Stomach (tissue), 8 donors: ENCODE measurements at regions not wholly inside any gene's neighbourhood (a gene's known extent, or its start where the extent isn't known, plus 50 kb on each side); places are given as distances from the start of the nearest gene placed in this dataset.

Source experiments
- DNase-seq, 2 donors: peaks; one replicate each; pipeline versions ENCODE4 v3.0.0 to v3.0.0-alpha.2; 2013 to 2019
- H3K27ac ChIP-seq, 5 donors: fragments of 200-600 bp in 4 of 5; sonication (generic) in 4 of 5; one replicate each; pipeline ENCODE4 v1.5.1; 2013 to 2019; ENCODE audit warnings: mild to moderate bottlenecking in 1 of 5, moderate library complexity in 1 of 5
- H3K27me3 ChIP-seq, 3 donors: fragments of 200-600 bp; sonication (generic); one replicate each; pipeline ENCODE4 v1.5.1; 2017 to 2019; ENCODE audit warnings: mixed run types in 1 of 3
- H3K36me3 ChIP-seq, 4 donors: fragments of 200-600 bp; sonication (generic); 1 replicate in 3 of 4; 2 replicates in 1 of 4; pipeline ENCODE4 v1.5.1; 2016 to 2019
- H3K4me1 ChIP-seq, 4 donors: fragments of 200-600 bp; sonication (generic); one replicate each; pipeline ENCODE4 v1.5.1; 2016 to 2019
- H3K4me3 ChIP-seq, 4 donors: fragments of 200-600 bp; sonication (generic) in 3 of 4; one replicate each; pipeline ENCODE4 v1.5.1; 2016 to 2019; ENCODE audit warnings: mild to moderate bottlenecking in 1 of 4
- H3K9me3 ChIP-seq, 4 donors: fragments of 200-600 bp; sonication (generic); one replicate each; pipeline ENCODE4 v1.5.1; 2016 to 2019
- EP300 ChIP-seq: sonication (generic); formaldehyde crosslinking; IDR thresholded peaks from one replicate; pipeline ENCODE4 v1.6.1; 2017; ENCODE audit warnings: antibody characterized with exemption
- POLR2A ChIP-seq, 4 donors: fragments of 450-650 bp; IDR thresholded peaks; one replicate each; pipeline ENCODE4 v1.6.1; 2016; ENCODE audit warnings: antibody characterized with exemption in 4 of 4, control low read depth in 2 of 4, mild to moderate bottlenecking in 1 of 4, moderate library complexity in 1 of 4
- POLR2AphosphoS5 ChIP-seq, 3 donors: sonication (generic); formaldehyde crosslinking; IDR thresholded peaks; one replicate each; pipeline ENCODE4 v1.6.1; 2016; ENCODE audit warnings: antibody characterized with exemption in 3 of 3
- WGBS, 5 donors: extraction: QIAGEN DNeasy Blood & Tissue Kit in 3 of 5; methylation state at CpG; one replicate each; pipeline versions ENCODE4 v1.1.5 to v1.1.7; 2013 to 2018; 5-methylcytosine and 5-hydroxymethylcytosine counted together
- intact Hi-C: fragments of 100-400 bp; cut with DNase I; formaldehyde crosslinking; loops from one replicate; pipeline ENCODE4 v1.15.1; 2023; ENCODE audit warnings: low total_unique reads
- TF ChIP-seq, protein P1 (sequence below), 7 experiments: fragments of 450-650 bp in 4 of 7; fragments of 200-600 bp in 3 of 7; sonication (generic) in 3 of 7; IDR thresholded peaks; one replicate each; pipeline ENCODE4 v1.5.1; 2016 to 2019; ENCODE audit warnings: antibody characterized with exemption in 7 of 7, control low read depth in 2 of 7, mild to moderate bottlenecking in 1 of 7
- donor health status: healthy with polysubstance abuse.
- donor health status: Bipolar disorder and iron deficiency.
- donor health status: healthy.

GRCh38 chr14:24708684-24709083 is 74.7 kb upstream of the GZMB start:
- no peak for DNase-seq
- TF ChIP-seq EP300 (no peak), POLR2A (IDR thresholded peaks at IDR 0.05) (no peak), POLR2AphosphoS5 (IDR thresholded peaks at IDR 0.05) (no peak)
- TF ChIP-seq, protein P1, sequence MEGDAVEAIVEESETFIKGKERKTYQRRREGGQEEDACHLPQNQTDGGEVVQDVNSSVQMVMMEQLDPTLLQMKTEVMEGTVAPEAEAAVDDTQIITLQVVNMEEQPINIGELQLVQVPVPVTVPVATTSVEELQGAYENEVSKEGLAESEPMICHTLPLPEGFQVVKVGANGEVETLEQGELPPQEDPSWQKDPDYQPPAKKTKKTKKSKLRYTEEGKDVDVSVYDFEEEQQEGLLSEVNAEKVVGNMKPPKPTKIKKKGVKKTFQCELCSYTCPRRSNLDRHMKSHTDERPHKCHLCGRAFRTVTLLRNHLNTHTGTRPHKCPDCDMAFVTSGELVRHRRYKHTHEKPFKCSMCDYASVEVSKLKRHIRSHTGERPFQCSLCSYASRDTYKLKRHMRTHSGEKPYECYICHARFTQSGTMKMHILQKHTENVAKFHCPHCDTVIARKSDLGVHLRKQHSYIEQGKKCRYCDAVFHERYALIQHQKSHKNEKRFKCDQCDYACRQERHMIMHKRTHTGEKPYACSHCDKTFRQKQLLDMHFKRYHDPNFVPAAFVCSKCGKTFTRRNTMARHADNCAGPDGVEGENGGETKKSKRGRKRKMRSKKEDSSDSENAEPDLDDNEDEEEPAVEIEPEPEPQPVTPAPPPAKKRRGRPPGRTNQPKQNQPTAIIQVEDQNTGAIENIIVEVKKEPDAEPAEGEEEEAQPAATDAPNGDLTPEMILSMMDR (IDR thresholded peaks at IDR 0.05) = no peak

GRCh38 chr14:24706351-24706750 is 72.4 kb upstream of the GZMB start:
- no peaks in the 10 kb centered on the region for H3K9me3 ChIP-seq
- H3K27ac ChIP-seq = no peak overlapping the region
- H3K27me3 ChIP-seq = no peaks in the 10 kb centered on the region
- H3K4me3 ChIP-seq = no peak overlapping the region
- H3K36me3 ChIP-seq = no peaks in the 10 kb centered on the region
- TF ChIP-seq POLR2A (IDR thresholded peaks at IDR 0.05) (no peak), POLR2AphosphoS5 (IDR thresholded peaks at IDR 0.05) (no peak), EP300 (no peak)
- TF ChIP-seq, protein P1 (IDR thresholded peaks at IDR 0.05) = no peak
- DNase-seq = no peak
- H3K4me1 ChIP-seq = no peaks in the 10 kb centered on the region
- intact Hi-C loops = no loop called here
- 76 to 87% (median 83%) methylated on average over 3 of the region's 3 CpGs for WGBS, 5 donors

More at GRCh38 chr14:24708684-24709083, 74.7 kb upstream of the GZMB start:
- intact Hi-C loops = no loop called here
- Histone ChIP-seq H3K9me3 (no peaks in the 10 kb centered on the region), H3K27me3 (no peaks in the 10 kb centered on the region), H3K4me3 (no peak overlapping the region), H3K27ac (no peak overlapping the region), H3K36me3 (no peaks in the 10 kb centered on the region), H3K4me1 (no peaks in the 10 kb centered on the region)
- 78 to 92% (median 88%) methylated on average over 3 of the region's 3 CpGs for WGBS, 5 donors

- Histone ChIP-seq H3K9me3 (no peaks in the 10 kb centered on the region), H3K36me3 (no peaks in the 10 kb centered on the region), H3K4me3 (no peak overlapping the region), H3K4me1 (no peaks in the 10 kb centered on the region), H3K27me3 (no peaks in the 10 kb centered on the region), H3K27ac (no peak overlapping the region)
- TF ChIP-seq, protein P1 (IDR thresholded peaks at IDR 0.05) = no peak
- TF ChIP-seq EP300 (no peak), POLR2AphosphoS5 (IDR thresholded peaks at IDR 0.05) (no peak), POLR2A (IDR thresholded peaks at IDR 0.05) (no peak)
- DNase-seq = no peak
- WGBS, 5 donors = 74 to 88% (median 87%) methylated on average over 4 of the region's 4 CpGs
- intact Hi-C loops = no loop called here
These were observed 71.8 kb upstream of the GZMB start for GRCh38 chr14:24705840-24706239.

DNA sequence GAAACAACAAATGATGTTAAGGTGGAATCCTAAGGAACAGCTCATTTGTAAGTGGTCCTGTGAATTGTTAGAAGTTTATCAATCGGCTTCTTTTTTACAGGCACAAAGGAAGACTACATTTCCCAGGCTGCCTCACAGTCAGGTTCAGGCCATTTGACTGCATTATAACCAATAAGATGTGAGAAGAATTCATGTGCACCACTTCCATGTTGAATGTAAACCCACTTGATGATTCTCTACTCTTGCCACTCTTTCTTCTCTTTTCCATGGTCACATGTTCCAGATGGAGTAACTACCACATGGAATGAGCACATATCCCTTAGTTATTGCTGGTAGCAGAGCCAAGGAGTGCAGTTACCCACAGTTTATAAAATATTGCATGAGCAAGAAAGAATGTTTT is 67.1 kb upstream of the GZMB start:
- no peaks in the 10 kb centered on the region for H3K36me3 ChIP-seq
- no peak overlapping the region for H3K27ac ChIP-seq
- WGBS, 5 donors = 76 to 97% (median 94%) methylated on average over 1 of the region's 1 CpG
- no peaks in the 10 kb centered on the region for H3K27me3 ChIP-seq
- no peak for TF ChIP-seq POLR2A (IDR thresholded peaks at IDR 0.05)
- TF ChIP-seq POLR2AphosphoS5 (IDR thresholded peaks at IDR 0.05) = no peak
- TF ChIP-seq, protein P1 (IDR thresholded peaks at IDR 0.05) = no peak
- no peak for TF ChIP-seq EP300
- no peaks in the 10 kb centered on the region for H3K9me3 ChIP-seq
- DNase-seq = no peak
- no peak overlapping the region for H3K4me3 ChIP-seq
- H3K4me1 ChIP-seq = peaks cover 0 to 6% (median 0%) of the 10 kb centered on the region in 4 donors
- intact Hi-C loops = no loop called here
